Thoracic aorta (tissue), 2 donors: ENCODE measurements at regions not wholly inside any gene's neighbourhood (a gene's known extent, or its start where the extent isn't known, plus 50 kb on each side); places are given as distances from the start of the nearest gene placed in this dataset.

Source experiments
- ATAC-seq: fragments of 150-250 bp; one replicate; pipeline ENCODE4 v1.8.0; 2017; ENCODE audit warnings: low read depth; ENCODE audit not compliant: insufficient number of reproducible peaks, low FRiP score
- DNase-seq: peaks from one replicate; pipeline ENCODE4 v3.0.0-alpha.2; 2020; ENCODE audit warnings: low spot score
- H3K27ac ChIP-seq, 2 donors: fragments of 200-600 bp; sonication (generic); 1 replicate in 1 of 2; 2 replicates in 1 of 2; pipeline ENCODE4 v1.5.1; 2016; ENCODE audit warnings: mild to moderate bottlenecking in 2 of 2, moderate library complexity in 2 of 2
- H3K27me3 ChIP-seq: fragments of 200-600 bp; sonication (generic); replicated peaks from 2 replicates; pipeline ENCODE4 v1.6.0; 2016; ENCODE audit warnings: mild to moderate bottlenecking; ENCODE audit not compliant: insufficient read depth
- H3K36me3 ChIP-seq: fragments of 200-600 bp; sonication (generic); one replicate; pipeline ENCODE4 v1.5.1; 2016
- H3K4me1 ChIP-seq, 2 donors: fragments of 200-600 bp; sonication (generic); 1 replicate in 1 of 2; 2 replicates in 1 of 2; pipeline versions ENCODE4 v1.5.1 to v1.6.0; 2016; ENCODE audit warnings: low read depth in 2 of 2, mild to moderate bottlenecking in 1 of 2; ENCODE audit not compliant: control insufficient read depth in 1 of 2
- H3K4me3 ChIP-seq: fragments of 200-600 bp; sonication (generic); 2 replicates; pipeline ENCODE4 v1.5.1; 2016; ENCODE audit warnings: mild to moderate bottlenecking
- H3K9me3 ChIP-seq: fragments of 200-600 bp; sonication (generic); 2 replicates; pipeline ENCODE4 v1.5.1; 2016
- TF ChIP-seq, protein P1 (sequence below): fragments of 200-600 bp; sonication (generic); IDR thresholded peaks from one replicate; pipeline ENCODE4 v1.5.1; 2019; ENCODE audit warnings: antibody characterized with exemption

GRCh38 chr2:136215908-136216472 lies 98.0 kb upstream of the CXCR4 start:
- no peak overlapping the region for H3K27ac ChIP-seq
- DNase-seq, result no peak
- no peaks in the 10 kb centered on the region for H3K4me1 ChIP-seq
- TF ChIP-seq, protein P1, sequence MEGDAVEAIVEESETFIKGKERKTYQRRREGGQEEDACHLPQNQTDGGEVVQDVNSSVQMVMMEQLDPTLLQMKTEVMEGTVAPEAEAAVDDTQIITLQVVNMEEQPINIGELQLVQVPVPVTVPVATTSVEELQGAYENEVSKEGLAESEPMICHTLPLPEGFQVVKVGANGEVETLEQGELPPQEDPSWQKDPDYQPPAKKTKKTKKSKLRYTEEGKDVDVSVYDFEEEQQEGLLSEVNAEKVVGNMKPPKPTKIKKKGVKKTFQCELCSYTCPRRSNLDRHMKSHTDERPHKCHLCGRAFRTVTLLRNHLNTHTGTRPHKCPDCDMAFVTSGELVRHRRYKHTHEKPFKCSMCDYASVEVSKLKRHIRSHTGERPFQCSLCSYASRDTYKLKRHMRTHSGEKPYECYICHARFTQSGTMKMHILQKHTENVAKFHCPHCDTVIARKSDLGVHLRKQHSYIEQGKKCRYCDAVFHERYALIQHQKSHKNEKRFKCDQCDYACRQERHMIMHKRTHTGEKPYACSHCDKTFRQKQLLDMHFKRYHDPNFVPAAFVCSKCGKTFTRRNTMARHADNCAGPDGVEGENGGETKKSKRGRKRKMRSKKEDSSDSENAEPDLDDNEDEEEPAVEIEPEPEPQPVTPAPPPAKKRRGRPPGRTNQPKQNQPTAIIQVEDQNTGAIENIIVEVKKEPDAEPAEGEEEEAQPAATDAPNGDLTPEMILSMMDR, result no peak
- no peak for ATAC-seq
- H3K27me3 ChIP-seq, result no peaks in the 10 kb centered on the region
- H3K4me3 ChIP-seq, result no peak overlapping the region
- no peaks in the 10 kb centered on the region for H3K9me3 ChIP-seq
- H3K36me3 ChIP-seq, result no peaks in the 10 kb centered on the region

DNA sequence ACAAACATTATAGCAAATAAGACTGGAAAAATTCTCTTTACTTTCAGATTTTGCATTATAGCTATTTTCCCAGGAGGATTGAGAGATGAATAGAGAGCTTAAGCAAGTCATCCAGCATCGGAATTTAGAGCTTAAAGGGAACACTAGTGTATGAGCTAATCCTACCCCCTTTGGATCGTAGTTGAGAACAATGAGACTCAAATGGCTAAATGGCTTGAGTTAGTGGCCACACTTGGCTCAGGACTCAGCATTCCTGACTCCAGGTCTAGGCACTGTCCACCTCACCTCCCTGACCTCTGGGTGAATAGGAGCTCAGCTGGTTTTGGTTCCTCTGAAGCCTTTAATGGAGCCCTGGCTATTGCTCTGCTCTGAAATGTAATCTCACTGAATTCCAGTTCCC lies 97.5 kb upstream of the CXCR4 start:
- no peak for DNase-seq
- Histone ChIP-seq H3K4me1 (no peaks in the 10 kb centered on the region), H3K9me3 (no peaks in the 10 kb centered on the region), H3K27me3 (no peaks in the 10 kb centered on the region), H3K36me3 (no peaks in the 10 kb centered on the region), H3K4me3 (no peak overlapping the region), H3K27ac (no peak overlapping the region)
- TF ChIP-seq, protein P1, result no peak
- ATAC-seq, result no peak

GRCh38 chr2:136214307-136215200 lies 96.6 kb upstream of the CXCR4 start:
- Histone ChIP-seq H3K36me3 (no peaks in the 10 kb centered on the region), H3K27me3 (no peaks in the 10 kb centered on the region), H3K27ac (no peak overlapping the region), H3K9me3 (no peaks in the 10 kb centered on the region), H3K4me3 (no peak overlapping the region), H3K4me1 (no peaks in the 10 kb centered on the region)
- DNase-seq (no peak), ATAC-seq (no peak)
- TF ChIP-seq, protein P1, result no peak

- no peak for ATAC-seq
Observed at GRCh38 chr2:136213836-136214235, 95.9 kb upstream of the CXCR4 start.

More at GRCh38 chr2:136213836-136214235, 95.9 kb upstream of the CXCR4 start:
- DNase-seq, result no peak
- no peaks in the 10 kb centered on the region for H3K9me3 ChIP-seq
- H3K27me3 ChIP-seq, result no peaks in the 10 kb centered on the region
- no peaks in the 10 kb centered on the region for H3K4me1 ChIP-seq
- H3K36me3 ChIP-seq, result no peaks in the 10 kb centered on the region
- H3K4me3 ChIP-seq, result no peak overlapping the region
- H3K27ac ChIP-seq, result no peak overlapping the region
- TF ChIP-seq, protein P1, result no peak
